Brain microvascular endothelial cell (primary cell): ENCODE measurements at regions not wholly inside any gene's neighbourhood (a gene's known extent, or its start where the extent isn't known, plus 50 kb on each side); places are given as distances from the start of the nearest gene placed in this dataset.

Experiments used
- DNase-seq: peaks from one replicate; pipeline ENCODE4 v3.0.0-alpha.2; 2020
- H3K27ac ChIP-seq: fragments of 250-450 bp; sonication (Bioruptor Pico); 2 replicates; pipeline ENCODE4 v1.5.1; 2020; ENCODE audit warnings: mild to moderate bottlenecking, moderate library complexity
- H3K27me3 ChIP-seq: fragments of 250-450 bp; sonication (Bioruptor Pico); replicated peaks from 2 replicates; pipeline ENCODE4 v1.5.1; 2020; ENCODE audit warnings: mild to moderate bottlenecking
- H3K36me3 ChIP-seq: fragments of 250-450 bp; sonication (Bioruptor Pico); replicated peaks from 2 replicates; pipeline ENCODE4 v1.5.1; 2020; ENCODE audit warnings: mild to moderate bottlenecking
- H3K4me3 ChIP-seq: 2 replicates; pipeline ENCODE4 v1.5.1; 2011; ENCODE audit warnings: low read depth, mild to moderate bottlenecking, control low read depth, low read length, moderate library complexity
- CTCF ChIP-seq: IDR thresholded peaks from 2 replicates; pipeline ENCODE4 v1.5.1; 2011; ENCODE audit warnings: low read depth, mild to moderate bottlenecking, moderate library complexity, low read length, control low read depth, inconsistent platforms; ENCODE audit errors: missing control alignments
- in situ Hi-C: cut with HindIII; loops from 2 replicates; pipeline ENCODE4 v1.10.0; 2017; ENCODE audit warnings: low sequenced_read_pairs, low pct_ligation_motif_present

DNA sequence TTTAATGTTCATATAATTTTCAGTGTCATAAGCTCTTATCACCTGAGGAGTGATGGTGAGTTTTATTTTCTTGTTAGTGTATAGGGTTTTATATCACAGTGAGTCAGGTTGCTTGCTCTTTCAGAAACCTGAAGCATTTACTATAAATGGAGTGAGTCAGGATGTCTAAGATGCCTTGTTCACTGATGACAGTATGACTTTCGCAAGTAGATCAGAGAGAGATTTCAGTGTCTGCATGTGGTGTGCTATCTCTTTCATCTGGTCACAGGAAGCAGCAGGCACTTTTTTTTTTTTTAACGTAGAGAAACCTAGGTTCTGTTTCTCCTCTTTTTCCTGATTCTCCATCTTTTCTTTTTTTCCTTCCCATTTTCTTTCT, 237.1 kb downstream of the DMRTA1 start:
- Histone ChIP-seq H3K27ac (no peak overlapping the region), H3K27me3 (no peaks in the 10 kb centered on the region), H3K36me3 (no peaks in the 10 kb centered on the region), H3K4me3 (no peak overlapping the region)
- in situ Hi-C loops, result no loop called here
- TF ChIP-seq CTCF, result no peak
- peak; percentile 8 for DNase-seq

DNA sequence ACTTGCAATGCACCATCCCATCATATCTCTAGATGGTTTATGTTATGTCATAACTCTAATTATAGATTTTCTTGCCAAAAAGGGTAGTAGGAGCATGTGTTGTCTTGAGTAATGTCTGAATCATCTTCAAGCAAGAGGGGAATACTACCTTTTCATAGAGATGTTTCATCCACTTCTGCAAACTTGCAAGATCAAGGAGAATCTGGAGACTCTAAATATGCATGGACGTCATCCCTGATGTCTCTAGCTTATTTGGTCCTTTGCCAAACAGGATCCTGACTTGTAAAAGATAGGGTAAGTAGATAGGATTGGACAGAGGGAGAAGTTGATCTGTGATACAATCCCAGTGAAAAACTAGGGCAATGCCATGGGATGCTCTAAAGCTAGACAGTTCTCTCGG, 246.5 kb downstream of the DMRTA1 start:
- TF ChIP-seq CTCF, result no peak
- Histone ChIP-seq H3K27me3 (no peaks in the 10 kb centered on the region), H3K27ac (no peak overlapping the region), H3K36me3 (no peaks in the 10 kb centered on the region), H3K4me3 (no peak overlapping the region)
- in situ Hi-C loops, result no loop called here
- DNase-seq, result no peak

GRCh38 chr9:22700171-22700570, 253.5 kb downstream of the DMRTA1 start:
- in situ Hi-C loops, result no loop called here
- no peaks in the 10 kb centered on the region for H3K36me3 ChIP-seq
- DNase-seq, result no peak
- no peak overlapping the region for H3K27ac ChIP-seq
- no peak for TF ChIP-seq CTCF
- H3K4me3 ChIP-seq, result no peak overlapping the region
- H3K27me3 ChIP-seq, result no peaks in the 10 kb centered on the region

- no peak for DNase-seq
- H3K4me3 ChIP-seq, result no peak overlapping the region
- in situ Hi-C loops, result no loop called here
- H3K27me3 ChIP-seq, result no peaks in the 10 kb centered on the region
- H3K27ac ChIP-seq, result no peak overlapping the region
- no peaks in the 10 kb centered on the region for H3K36me3 ChIP-seq
- no peak for TF ChIP-seq CTCF
These were observed 272.0 kb downstream of the DMRTA1 start for GRCh38 chr9:22718653-22719052.

- Histone ChIP-seq H3K27me3 (no peaks in the 10 kb centered on the region), H3K27ac (no peak overlapping the region), H3K4me3 (no peak overlapping the region), H3K36me3 (no peaks in the 10 kb centered on the region)
- DNase-seq, result no peak
- in situ Hi-C loops, result no loop called here
- no peak for TF ChIP-seq CTCF
These were observed 275.9 kb downstream of the DMRTA1 start for GRCh38 chr9:22722492-22722891.

GRCh38 chr9:22731786-22732185, 285.2 kb downstream of the DMRTA1 start:
- no peaks in the 10 kb centered on the region for H3K27me3 ChIP-seq
- DNase-seq, result no peak
- no peak overlapping the region for H3K27ac ChIP-seq
- TF ChIP-seq CTCF, result no peak
- H3K36me3 ChIP-seq, result no peaks in the 10 kb centered on the region
- H3K4me3 ChIP-seq, result no peak overlapping the region
- in situ Hi-C loops, result no loop called here
